Mesothelial cell of epicardium (in vitro differentiated cells): ENCODE measurements at regions not wholly inside any gene's neighbourhood (a gene's known extent, or its start where the extent isn't known, plus 50 kb on each side); places are given as distances from the start of the nearest gene placed in this dataset.

ENCODE experiments used
- DNase-seq, 2 experiments: peaks; one replicate each; pipeline ENCODE4 v3.0.0; 2021; ENCODE audit warnings: low spot score in 2 of 2; ENCODE audit not compliant: unreplicated experiment in 2 of 2
- H3K27ac Mint-ChIP-seq: 2 replicates; pipeline ENCODE4 v1.8.0; 2021; ENCODE audit warnings: mixed read lengths
- H3K27me3 Mint-ChIP-seq: 2 replicates; pipeline ENCODE4 v1.8.0; 2021; ENCODE audit warnings: low read depth, mixed read lengths
- H3K36me3 Mint-ChIP-seq: 2 replicates; pipeline ENCODE4 v1.8.0; 2021; ENCODE audit warnings: mixed read lengths
- H3K4me1 Mint-ChIP-seq: 2 replicates; pipeline ENCODE4 v1.8.0; 2021; ENCODE audit warnings: mixed read lengths
- H3K4me3 Mint-ChIP-seq: 2 replicates; pipeline ENCODE4 v1.8.0; 2021; ENCODE audit warnings: mild to moderate bottlenecking, moderate library complexity, mixed read lengths
- H3K9me3 Mint-ChIP-seq: 2 replicates; pipeline ENCODE4 v1.8.0; 2021; ENCODE audit warnings: mixed read lengths
- CTCF ChIP-seq: fragments of 200-600 bp; sonication (generic); IDR thresholded peaks from one replicate; pipeline ENCODE4 v1.5.0; 2021; ENCODE audit warnings: antibody characterized with exemption; ENCODE audit not compliant: unreplicated experiment

GRCh38 chr4:136441629-136442282 lies 1090.5 kb downstream of the PCDH18 start:
- Mint-ChIP-seq H3K27ac (no peak overlapping the region), H3K4me3 (no peak overlapping the region), H3K4me1 (peaks cover 6% of the 10 kb centered on the region), H3K9me3 (no peaks in the 10 kb centered on the region), H3K27me3 (no peaks in the 10 kb centered on the region), H3K36me3 (no peaks in the 10 kb centered on the region)
- DNase-seq, result no peak
- no peak for TF ChIP-seq CTCF

- Mint-ChIP-seq H3K27ac (no peak overlapping the region), H3K4me3 (no peak overlapping the region), H3K9me3 (no peaks in the 10 kb centered on the region), H3K27me3 (no peaks in the 10 kb centered on the region), H3K4me1 (peaks cover 8% of the 10 kb centered on the region), H3K36me3 (no peaks in the 10 kb centered on the region)
- no peak for TF ChIP-seq CTCF
- DNase-seq, result no peak
Observed at GRCh38 chr4:136438645-136439044, 1093.6 kb downstream of the PCDH18 start.

- DNase-seq, result no peak
- H3K36me3 Mint-ChIP-seq, result no peaks in the 10 kb centered on the region
- peaks cover 7% of the 10 kb centered on the region for H3K9me3 Mint-ChIP-seq
- H3K27ac Mint-ChIP-seq, result no peak overlapping the region
- H3K4me1 Mint-ChIP-seq, result peaks cover 5% of the 10 kb centered on the region
- H3K4me3 Mint-ChIP-seq, result no peak overlapping the region
- TF ChIP-seq CTCF, result no peak
- no peaks in the 10 kb centered on the region for H3K27me3 Mint-ChIP-seq
Observed at GRCh38 chr4:136424052-136424451, 1108.2 kb downstream of the PCDH18 start.

GRCh38 chr4:136414981-136415380 lies 1117.3 kb downstream of the PCDH18 start:
- DNase-seq, result no peak
- no peaks in the 10 kb centered on the region for H3K36me3 Mint-ChIP-seq
- no peaks in the 10 kb centered on the region for H3K4me1 Mint-ChIP-seq
- no peak for TF ChIP-seq CTCF
- H3K27ac Mint-ChIP-seq, result no peak overlapping the region
- no peaks in the 10 kb centered on the region for H3K9me3 Mint-ChIP-seq
- no peaks in the 10 kb centered on the region for H3K27me3 Mint-ChIP-seq
- H3K4me3 Mint-ChIP-seq, result no peak overlapping the region

GRCh38 chr4:136412708-136413107 lies 1119.6 kb downstream of the PCDH18 start:
- H3K9me3 Mint-ChIP-seq, result no peaks in the 10 kb centered on the region
- no peak for TF ChIP-seq CTCF
- peaks cover 4% of the 10 kb centered on the region for H3K4me1 Mint-ChIP-seq
- H3K27ac Mint-ChIP-seq, result no peak overlapping the region
- H3K27me3 Mint-ChIP-seq, result no peaks in the 10 kb centered on the region
- H3K36me3 Mint-ChIP-seq, result no peaks in the 10 kb centered on the region
- no peak for DNase-seq
- H3K4me3 Mint-ChIP-seq, result no peak overlapping the region

- H3K4me3 Mint-ChIP-seq, result no peak overlapping the region
Observed at GRCh38 chr4:136400829-136401228, 1131.5 kb downstream of the PCDH18 start.

More at GRCh38 chr4:136400829-136401228, 1131.5 kb downstream of the PCDH18 start:
- Mint-ChIP-seq H3K36me3 (no peaks in the 10 kb centered on the region), H3K4me1 (no peaks in the 10 kb centered on the region), H3K27me3 (peaks cover under 1% of the 10 kb centered on the region), H3K27ac (no peak overlapping the region), H3K9me3 (peaks cover 1% of the 10 kb centered on the region)
- no peak for DNase-seq
- TF ChIP-seq CTCF, result no peak
